Fibroblast of skin of right quadriceps (primary cell): ENCODE measurements at regions not wholly inside any gene's neighbourhood (a gene's known extent, or its start where the extent isn't known, plus 50 kb on each side); places are given as distances from the start of the nearest gene placed in this dataset.

ENCODE experiments used
- DNase-seq: peaks from one replicate; pipeline ENCODE4 v3.0.0-alpha.2; 2013

DNA sequence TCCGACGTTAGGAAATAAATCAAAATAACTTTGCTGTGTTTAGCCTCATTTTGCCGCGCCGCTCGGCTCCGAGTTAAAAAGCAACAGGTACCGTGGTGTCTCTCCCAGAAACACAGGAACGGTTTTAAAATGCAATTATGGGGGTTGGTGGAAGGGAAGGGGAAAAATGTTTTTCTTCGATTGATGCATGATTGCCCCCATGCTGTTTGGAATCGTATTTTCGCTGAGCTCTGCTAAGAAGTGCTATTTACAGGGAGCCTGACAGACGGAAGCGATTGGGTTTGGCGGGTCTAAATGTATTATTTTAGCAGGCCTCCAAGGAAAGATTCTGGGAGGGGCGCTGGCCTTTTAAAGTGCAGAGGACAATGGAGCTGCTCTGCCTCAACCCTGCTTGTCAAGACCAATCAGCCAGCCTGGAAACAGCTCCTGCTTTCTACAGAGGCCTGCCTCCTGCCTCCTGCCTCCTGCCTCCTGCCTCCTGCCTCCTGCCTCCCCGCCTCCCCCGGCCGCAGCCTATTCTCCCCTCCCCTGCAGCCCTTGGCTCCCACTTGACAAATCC, 156.7 kb upstream of the TLE3 start:
- DNase-seq: no peak

DNA sequence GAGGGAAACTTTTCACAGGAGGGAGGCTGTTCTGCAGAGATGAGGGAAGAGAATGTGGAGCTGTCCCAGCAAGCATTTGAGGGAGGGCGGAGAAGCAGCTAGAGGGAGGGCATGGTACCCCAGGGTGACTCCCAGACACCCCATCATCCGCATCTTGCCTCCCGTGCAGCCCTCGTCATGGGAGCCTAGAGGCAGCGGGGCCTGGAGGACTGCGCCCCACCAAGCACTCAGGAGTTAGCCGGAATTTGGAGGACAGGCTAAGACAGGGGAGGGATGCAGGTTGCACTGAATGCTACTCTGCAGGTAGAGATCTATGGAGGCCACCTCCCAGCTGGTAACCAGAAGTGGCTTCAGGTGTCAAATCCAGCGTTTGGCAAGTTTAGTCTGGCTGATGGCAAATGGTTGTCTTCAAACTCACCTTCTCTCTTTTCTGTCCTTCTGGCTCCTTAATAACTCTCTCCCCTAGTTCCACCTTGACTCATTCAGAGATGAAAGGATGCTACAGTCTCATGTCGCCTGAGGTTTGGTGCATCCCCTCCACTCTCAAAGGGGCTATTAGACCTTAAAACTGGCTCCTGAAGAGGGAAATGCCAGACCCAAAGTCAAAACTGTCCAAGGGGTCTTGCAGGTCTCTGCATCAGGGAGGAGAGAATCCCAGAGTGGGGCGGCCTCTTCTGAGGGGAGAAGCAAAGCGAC, 155.9 kb upstream of the TLE3 start:
- no peak for DNase-seq

DNA sequence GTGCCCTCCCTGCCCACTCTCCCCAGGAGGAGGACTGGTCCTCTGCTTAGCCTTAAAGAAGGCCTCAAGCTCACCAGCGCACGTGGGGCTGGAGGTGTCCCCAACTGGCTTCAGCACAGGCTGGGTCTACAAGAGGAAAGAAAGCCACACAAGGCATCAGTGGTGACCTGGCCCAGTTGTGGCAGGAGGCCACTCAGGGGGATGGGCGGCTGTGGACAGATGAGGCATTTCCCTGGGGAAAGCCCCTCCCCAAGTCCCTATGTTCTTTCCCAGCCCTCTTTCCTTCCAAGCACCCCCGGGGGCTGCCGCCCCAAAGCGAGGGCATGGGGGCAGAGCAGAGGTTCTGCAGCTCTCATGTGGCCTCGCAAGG, 155.2 kb upstream of the TLE3 start:
- DNase-seq: no peak

DNA sequence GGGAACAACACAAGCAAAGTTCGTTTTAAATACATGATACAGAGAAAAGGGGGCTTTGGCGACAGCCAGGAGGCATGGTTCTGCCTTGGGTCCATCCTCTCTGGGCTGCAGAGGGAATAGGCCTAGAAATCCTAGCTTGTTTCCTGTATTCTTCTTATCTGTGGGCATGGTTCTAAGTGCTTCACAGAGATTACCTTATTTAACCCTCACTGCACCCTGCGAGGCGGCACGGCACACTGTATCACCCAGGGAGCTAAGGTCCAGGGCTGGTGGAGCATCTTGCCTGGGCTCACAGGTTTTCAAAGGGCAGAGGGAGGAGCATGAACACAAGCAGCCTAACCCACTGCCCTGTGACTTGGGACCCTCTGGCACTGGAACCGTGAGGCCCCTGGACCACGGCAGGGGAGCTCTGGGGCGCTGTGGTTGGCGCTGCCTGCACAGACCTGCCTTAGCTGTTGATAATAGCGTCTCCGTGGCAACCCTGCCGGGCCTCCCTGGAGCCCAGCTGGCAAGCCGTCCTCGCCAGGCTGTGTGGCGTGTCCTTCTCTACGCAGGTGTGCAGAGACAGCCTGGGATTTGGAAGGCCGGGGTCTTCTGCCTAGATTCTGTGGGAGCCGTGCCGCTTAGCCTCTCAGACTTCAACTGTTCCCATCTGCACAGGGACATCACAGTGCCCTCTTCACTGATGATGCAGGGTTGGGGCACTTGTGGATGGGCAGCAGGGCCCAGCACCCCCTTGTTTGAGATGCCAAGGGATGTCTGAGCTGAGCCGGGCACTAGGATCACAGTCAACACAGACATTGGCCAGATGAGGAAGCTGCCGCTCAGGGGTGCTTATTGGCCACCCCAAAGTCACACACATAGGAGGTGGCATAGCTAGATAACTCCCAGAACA, 154.6 kb upstream of the TLE3 start:
- DNase-seq: no peak

DNA sequence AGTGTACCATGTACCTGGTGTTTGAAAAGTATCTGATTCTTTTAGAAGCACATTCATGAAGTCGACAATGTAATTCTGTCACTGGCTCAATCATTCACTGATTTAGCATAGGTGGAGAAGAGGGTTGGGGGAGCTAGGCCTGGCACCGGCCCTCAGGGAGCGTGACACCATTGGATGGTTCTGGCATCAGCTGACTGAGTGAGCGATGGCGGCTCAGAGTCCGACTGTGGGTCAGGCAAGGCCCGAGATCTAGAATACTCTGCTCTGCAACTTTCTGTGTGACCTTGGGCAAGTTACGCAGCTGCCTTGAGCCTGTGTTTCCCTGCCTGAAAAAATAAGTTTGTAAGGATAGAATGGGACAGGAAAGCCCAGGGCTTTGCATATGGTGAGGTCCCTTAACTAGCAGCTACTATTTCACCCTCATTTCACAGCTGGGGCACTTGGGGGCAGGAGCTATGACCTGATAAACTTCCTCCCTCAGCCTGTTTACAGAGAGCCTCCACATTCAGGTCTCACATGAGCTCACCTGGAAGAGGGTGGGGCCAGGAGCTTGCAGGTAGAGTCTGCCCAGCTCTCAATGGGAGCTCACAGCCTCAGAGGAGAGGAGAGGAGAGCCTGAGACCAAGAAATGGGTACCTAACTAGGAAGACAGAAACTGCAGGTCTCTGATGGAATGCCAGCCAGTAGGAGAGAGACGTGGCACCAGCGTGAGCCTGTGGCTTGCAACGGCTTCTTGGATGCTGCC, 153.7 kb upstream of the TLE3 start:
- DNase-seq: no peak

DNA sequence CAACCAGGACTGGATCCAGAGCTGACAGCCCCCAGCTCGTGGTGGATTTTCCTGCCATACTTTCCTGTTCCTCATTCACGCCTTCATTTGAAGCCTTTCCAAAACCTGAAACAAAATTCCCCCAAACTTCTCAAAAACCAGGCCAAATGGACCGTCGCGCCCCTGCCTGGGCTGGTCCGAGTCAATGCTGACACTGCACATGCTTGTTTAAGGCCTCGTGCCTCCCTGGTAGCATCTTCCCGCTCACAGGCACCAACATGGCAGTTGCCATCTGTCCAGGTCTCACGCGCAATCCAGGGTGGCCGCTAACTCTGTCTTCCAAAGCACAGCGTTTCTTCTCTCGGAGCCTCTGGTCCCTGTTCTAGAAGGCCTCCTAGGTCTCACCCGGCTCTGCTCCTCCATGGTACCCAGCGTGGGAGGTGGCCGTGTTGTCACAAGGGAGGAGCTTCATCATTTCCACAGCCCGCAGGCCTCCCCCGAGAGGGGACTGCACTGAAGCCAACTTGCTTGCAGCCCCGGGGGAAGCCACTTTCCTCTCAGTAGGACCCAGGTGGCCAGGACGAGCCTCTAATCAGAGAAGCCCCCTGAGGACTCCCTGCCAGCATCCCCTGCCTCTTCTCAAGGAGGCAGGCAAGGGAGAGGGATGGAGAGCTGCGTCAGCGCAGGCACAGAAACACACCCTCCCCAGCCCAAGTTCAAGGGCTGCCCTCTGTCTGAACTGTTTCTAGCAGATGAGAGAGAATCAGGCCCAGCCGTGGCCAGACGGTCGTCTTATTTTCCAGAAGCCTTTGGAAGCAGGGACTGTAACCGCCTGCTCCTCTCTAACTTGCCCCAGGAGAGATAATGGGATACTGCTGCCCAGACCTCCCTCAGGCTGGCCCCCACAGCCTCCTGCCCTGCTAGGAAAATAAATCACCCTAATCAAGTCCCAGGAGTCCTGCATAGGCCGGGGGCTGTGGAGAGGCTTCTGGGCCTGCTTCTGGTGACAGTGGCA, 152.8 kb upstream of the TLE3 start:
- DNase-seq: no peak

DNA sequence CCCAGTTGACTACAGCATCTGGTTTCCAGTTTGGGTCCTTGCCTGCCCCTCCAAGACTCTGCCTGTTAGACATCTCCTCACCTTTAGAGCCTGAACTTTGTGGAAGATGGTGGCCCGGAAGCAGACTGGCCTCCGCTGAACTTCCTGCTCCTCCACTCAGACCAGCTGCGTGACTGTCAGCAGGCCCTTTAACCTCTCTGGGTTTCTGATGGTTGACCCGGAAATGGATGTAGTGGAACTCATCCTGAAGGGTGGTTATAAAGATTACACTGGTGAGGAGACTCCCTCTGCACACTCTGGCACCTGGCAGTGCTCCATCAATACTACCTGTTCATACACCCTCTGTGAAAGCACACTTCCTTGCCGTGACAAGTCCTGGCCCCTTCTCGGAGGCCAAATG, 151.9 kb upstream of the TLE3 start:
- no peak for DNase-seq

DNA sequence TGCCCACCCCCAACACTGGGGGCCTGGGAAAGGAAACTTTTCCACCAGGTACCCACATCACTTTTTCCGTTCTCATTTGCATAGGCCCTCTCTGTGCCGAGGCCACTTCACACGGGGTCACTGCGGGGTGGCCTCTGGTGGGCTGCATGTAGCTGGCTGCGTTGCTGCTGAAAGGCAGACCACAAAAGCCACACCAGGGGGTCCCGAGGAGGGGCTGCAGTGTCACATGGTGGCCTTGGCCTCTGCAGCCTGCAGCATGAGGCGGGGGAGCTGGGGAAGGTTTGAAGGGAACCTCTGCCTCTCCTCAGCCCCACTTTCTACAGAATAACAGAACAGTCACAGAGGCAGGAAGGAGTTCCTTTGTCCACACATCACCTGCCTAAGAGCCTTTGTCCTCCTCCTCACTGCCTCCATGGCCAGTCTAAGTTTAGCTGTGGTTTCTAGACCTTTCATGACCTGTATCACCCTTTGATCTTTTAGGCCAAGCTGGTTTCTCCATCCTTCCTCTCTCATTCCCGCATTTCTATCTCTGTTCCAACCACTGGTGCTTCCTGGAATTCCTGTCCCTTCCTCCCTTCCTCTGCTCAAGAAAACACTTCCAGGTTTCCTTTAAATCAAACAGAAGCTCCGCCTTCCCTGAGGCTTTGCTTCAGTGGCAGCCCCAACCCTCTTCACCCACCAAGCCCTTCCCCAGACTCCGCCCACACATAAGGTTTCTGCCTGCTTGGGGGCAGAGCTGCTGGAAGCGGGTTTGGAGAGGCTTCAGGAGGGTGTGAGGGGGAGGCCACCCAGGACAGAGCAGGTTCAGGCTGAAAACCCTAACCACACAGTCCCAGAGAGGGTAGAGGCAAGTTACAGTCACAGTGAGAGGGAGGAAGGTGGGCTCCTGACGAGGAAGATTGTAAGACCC, 150.7 kb upstream of the TLE3 start:
- DNase-seq: no peak

DNA sequence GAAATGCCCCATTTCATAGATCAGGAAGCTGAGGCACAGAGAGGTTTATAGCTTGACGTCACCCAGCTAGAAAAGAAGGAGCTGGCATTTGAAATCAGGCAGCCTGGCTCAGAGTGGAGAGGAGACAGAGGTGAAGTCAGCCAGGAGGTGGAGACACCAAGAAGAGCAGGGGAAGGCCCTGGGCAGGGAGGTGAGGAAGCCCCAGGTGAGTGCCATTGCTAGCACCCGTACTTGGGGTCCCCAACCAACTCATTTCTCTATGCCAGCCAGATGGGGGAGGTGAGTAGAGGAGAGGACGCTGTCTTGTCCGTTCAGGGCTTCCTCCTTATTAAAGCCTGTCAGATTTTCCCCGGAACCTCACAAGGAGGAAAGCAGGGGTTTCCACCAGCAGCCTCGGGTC, 149.6 kb upstream of the TLE3 start:
- no peak for DNase-seq

DNA sequence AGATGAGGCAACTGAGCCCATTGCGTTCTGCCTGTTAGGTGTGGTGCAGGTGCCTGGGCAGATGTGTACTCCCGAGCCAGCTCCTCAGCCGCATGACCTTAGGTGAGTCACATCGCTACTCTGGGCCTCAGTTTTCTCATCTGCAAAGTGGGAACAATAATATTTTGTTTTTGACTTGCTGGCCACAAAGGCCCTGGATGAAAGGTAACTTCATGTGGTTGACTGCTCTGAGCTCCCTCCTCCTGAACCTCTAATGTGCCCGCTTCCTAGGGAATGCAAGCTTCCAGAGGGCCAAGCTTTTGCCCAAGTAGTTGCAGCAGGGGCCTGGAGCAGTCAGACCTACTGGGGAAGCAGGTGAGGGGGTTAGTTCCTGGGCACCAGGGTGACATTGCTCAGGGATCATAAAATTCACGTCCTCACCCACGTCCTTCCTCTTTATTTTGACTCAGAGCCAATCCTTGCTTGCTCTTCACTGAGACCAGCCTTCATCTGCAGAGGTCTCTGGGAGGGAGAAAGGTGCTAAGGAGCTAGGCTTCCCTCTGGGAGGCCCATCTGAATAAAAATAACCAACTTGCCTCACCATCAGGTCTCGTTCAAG, 149.0 kb upstream of the TLE3 start:
- no peak for DNase-seq

DNA sequence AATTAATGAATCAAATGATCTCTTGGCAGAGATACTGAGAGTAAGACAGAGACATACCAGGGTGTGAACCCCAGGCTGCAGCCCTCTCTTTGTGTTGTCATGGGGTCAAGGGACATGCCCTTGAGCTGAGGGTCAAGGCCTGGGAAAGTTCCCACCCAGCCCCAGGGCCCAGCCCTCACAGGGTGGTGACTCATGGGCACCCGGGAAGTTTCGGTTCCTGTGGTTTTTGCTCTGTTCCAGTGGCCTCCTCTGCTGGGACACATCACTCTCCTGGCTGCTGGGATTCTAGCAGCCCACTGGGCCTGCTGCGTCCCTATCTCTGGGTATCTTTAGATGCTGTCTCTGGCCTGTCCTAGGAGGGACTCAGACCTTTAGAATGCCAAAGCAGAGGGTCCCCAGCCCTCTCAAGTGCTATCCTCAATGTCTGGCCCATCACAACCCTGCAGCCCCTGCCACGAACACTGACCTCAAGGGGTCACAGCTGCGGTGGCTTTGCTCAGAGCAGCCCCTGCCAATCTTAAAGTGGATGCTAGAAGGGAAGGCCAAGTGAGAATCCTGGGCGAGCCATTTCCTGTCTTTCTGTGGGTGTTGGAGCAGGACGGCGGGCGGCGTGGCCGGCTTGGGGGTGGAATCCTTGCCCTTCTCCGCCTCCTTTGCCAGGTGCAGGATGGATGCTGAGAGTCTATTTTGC, 148.4 kb upstream of the TLE3 start:
- peak; percentile 29 for DNase-seq

DNA sequence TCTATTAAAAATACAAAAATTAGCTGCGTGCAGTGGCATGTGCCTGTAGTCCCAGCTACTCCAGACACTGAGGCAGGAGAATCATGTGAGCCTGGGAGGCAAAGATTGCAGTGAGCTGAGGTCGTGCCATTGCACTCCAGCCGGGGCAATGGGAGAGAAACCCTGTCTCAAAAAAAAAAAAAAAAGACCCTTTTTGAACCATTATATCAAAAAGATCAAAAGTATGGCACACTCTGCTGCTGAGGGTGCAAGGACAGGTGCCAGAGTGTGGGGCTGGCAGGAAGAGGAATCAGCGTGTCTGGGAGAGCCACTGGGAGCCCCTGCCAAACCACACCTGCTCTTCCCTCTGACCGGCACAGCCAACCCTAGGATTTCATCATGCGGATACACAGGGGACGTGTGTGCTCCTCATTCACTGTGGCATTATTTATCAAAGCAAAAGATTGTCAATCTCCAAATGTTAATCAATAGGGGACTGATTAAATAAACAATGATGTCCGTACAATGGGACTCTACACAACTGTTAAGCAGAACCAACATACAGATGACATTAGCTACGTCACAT, 147.3 kb upstream of the TLE3 start:
- DNase-seq: no peak

DNA sequence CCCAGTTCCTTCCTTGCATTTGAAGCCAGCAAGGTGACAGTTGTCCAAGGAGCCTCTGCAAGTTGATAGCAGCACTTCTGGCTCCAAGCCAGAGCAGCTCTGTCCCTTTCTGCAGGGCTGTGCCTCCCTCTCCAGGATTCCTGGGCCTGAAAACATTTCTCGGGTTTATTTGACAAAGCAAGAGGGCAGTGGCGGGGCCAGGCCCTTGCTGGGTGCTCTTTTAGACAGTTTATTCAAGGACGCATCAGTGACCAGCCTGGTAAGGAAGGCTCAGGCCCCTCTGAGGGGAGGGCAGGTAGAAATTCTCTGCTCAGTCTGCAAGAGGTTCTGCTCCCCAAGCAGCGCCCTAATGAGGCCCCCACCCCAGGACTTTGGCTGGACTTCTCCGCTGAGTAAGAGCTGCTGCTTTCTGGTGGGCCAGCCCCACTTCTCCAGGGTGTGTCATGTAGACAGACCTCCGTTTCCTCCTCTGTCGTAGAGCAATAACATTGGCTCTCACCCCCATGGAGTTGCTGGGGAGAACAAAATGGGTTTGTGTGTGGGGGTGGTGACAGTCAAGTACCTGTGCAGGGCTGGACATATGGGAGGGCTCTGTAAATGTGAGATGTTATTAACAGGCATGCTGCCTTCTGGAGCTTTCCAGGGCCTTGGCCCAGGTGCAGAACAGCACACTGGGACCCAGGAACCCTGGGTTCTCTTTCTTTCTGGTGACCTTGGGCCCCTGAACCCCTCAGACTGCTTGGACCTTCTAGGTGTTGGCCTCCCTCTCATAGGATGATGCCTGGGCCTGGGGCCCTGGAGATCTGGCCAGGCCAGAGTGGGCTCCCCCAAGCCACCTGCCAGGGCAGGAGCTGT, 146.2 kb upstream of the TLE3 start:
- DNase-seq: no peak

DNA sequence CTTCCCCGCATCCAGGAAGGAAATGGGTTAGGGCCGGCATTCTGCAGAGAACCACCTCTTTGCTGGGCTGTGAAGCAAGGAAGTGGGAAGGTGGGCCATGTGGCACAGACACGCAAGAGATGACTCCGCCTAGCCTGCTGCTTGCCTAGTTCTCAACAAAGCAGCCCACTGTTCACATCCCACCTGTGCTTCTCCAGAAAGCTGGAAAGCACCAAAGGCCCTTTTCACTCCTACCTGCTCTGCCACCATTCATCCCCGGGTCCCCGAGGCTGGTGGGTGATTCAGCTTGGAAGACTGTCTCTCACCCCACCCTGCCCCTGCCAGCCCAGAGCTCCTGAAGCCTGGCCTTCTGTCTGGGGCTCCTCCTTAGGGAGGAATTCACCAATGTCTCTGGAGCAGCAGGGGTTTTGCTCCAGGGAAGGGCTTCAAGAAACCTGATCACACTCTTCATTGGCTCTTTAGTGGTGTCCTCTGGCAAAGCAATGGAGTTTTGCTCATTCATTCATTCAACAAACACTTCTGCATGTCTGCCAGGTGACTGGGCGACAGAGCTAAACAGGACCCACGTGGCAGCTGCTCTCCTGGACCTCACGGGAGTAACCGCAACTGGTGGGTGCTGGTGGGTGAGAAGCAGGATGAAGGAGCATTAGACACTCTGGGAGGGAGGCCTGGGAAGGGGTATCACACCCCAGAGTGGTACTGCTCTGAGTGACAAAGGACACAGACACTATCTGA, 145.4 kb upstream of the TLE3 start:
- DNase-seq: no peak

DNA sequence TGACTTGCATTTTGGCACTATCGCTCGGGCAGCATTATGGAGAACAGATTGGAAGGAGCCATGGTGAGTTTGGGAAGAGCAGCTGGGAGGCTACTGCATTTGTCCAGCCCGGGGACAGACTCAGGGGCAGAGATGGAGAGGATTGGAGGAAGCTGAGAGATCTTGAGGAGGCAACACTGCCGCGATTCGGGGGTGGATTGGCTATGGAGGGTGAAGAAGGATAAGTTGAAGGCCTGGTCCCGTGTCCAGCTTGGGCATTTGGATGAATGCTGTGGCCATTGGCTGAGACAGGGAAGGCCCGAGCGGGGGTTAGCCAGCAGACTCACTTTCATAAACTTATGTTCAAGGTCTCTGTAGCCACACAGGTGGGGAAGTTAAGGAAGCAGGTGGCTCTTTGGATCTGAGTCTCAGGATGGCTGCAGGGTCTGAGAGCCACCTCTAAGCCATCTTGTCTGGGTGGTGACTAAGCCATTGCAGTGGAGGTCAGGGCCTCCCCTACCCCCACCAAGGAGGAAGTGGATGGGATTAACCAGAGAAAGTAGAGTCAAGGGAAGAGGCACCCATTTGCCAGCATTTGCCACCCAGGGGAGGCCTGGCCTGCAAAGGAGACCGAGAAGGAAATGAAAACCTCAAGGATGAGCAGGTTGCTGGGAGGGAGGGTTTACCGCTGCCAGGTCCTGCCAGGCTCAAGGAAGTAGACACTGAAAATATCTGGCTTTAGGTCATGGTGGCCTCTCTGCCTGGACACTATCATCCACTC, 144.0 kb upstream of the TLE3 start:
- DNase-seq: no peak

DNA sequence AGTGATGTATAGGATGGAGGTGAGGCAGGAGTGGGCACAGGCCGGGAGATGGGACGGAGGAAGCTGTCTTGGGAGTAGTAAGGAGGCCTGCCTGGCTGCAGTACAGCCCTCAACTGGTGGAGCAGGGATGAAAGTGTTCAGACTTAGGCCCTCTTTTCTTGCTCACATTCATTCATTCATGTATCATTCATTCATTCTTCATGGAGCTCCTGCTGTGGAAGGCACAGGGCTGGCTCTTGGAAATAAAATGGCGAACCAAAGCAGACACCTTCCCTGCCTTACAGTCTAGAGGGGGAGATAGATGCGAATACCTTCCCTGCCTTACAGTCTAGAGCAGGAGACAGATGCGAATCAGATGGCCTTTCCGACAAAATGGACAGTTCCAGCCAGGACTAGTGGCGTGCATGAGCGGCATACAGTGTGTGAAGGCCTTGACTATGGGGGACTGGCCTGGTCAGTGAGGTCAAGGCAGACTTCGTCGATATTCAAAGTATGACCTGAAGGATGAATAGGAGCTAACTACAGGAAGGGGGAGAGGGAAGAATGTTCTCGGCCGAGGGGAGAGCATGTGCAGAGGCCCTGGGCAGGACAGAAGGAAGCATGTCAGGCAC, 143.2 kb upstream of the TLE3 start:
- no peak for DNase-seq

DNA sequence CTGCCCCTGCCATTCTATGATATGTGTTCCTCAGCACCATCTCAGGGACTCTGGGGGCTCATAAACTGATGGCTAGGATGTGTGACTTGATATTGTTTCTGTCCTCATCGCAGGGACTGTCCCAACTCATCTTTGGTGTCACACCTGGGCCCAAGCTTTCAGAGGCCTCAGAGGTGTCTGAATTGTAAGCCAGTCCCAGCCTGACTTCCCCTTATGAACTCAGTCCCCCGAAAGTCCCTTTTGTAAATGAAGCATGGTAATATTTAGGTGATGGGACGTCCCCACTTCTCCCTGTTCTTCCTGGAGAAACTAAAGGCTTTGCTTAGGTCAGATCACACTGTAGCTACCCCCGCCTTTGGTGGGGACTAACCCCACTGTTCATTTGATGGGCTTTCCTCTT, 142.4 kb upstream of the TLE3 start:
- DNase-seq: no peak
